T-cell (primary cell): ENCODE measurements at regions not wholly inside any gene's neighbourhood (a gene's known extent, or its start where the extent isn't known, plus 50 kb on each side); places are given as distances from the start of the nearest gene placed in this dataset.

Source experiments
- ATAC-seq, 4 experiments: fragments of 200-7000 bp in 3 of 4; fragments of 150-1000 bp in 1 of 4; cut with Tn5 transposase; replicated peaks in 1 of 4; 1 replicate in 3 of 4; 2 replicates in 1 of 4; pipeline ENCODE4 v1.10.0; 2021; ENCODE audit warnings: moderate library complexity in 3 of 4, mild to moderate bottlenecking in 2 of 4, moderate number of reproducible peaks in 1 of 4
- CTCF ChIA-PET, 2 donors: fragments of 300-600 bp; sonication (Branson Sonifier 250); formaldehyde crosslinking; loops; one replicate each; lab custom pipeline; 2022; ENCODE audit warnings: antibody characterized with exemption in 2 of 2; lab: Charles Lee
- POLR2A ChIA-PET, 2 donors: fragments of 300-600 bp; sonication (Branson Sonifier 250); formaldehyde crosslinking; loops; one replicate each; lab custom pipeline; 2022; ENCODE audit warnings: antibody characterized with exemption in 2 of 2; lab: Charles Lee
- DNase-seq, 35 experiments: peaks; one replicate each; pipeline versions ENCODE4 v3.0.0 to v3.0.0-alpha.2; 2013 to 2023
- H3K27ac ChIP-seq: one replicate; pipeline ENCODE4 v1.5.1; 2013; ENCODE audit warnings: low read length
- H3K27me3 ChIP-seq, 2 experiments: replicated peaks in 1 of 2; 1 replicate in 1 of 2; 2 replicates in 1 of 2; pipeline versions ENCODE4 v1.6.1 to v1.7.0; 2013; ENCODE audit warnings: low read length in 1 of 2, mixed read lengths in 1 of 2; ENCODE audit not compliant: control insufficient read depth in 2 of 2, insufficient read depth in 2 of 2; ENCODE audit errors: extremely low read depth in 1 of 2
- H3K36me3 ChIP-seq, 2 donors: 1 replicate in 1 of 2; 2 replicates in 1 of 2; pipeline versions ENCODE4 v1.6.1 to v1.7.0; 2013; ENCODE audit warnings: low read length in 1 of 2; ENCODE audit not compliant: control insufficient read depth in 2 of 2, insufficient read depth in 1 of 2; ENCODE audit errors: extremely low read depth in 1 of 2
- H3K4me1 ChIP-seq, 2 experiments: 1 replicate in 1 of 2; 2 replicates in 1 of 2; pipeline versions ENCODE4 v1.6.1 to v1.7.0; 2013; ENCODE audit warnings: low read length in 2 of 2, mixed read lengths in 1 of 2; ENCODE audit not compliant: insufficient read depth in 2 of 2, control insufficient read depth in 1 of 2; ENCODE audit errors: extremely low read depth in 1 of 2
- H3K4me3 ChIP-seq, 2 donors: 1 replicate in 1 of 2; 2 replicates in 1 of 2; pipeline versions ENCODE4 v1.5.1 to v1.7.0; 2013; ENCODE audit warnings: mild to moderate bottlenecking in 2 of 2, low read length in 1 of 2, moderate library complexity in 1 of 2; ENCODE audit not compliant: control insufficient read depth in 1 of 2; ENCODE audit errors: extremely low read depth in 1 of 2
- H3K9me3 ChIP-seq: 2 replicates; pipeline ENCODE4 v1.7.0; 2013
- H3K27ac Mint-ChIP-seq, 2 donors: one replicate each; pipeline ENCODE4 v1.8.0; 2020 to 2021; ENCODE audit warnings: mild to moderate bottlenecking in 2 of 2, mixed read lengths in 2 of 2
- H3K27me3 Mint-ChIP-seq, 2 donors: one replicate each; pipeline ENCODE4 v1.8.0; 2021 to 2022; ENCODE audit warnings: mixed read lengths in 2 of 2
- H3K36me3 Mint-ChIP-seq: one replicate; pipeline ENCODE4 v1.8.0; 2021; ENCODE audit warnings: mixed read lengths
- H3K4me1 Mint-ChIP-seq, 3 donors: one replicate each; pipeline ENCODE4 v1.8.0; 2020 to 2022; ENCODE audit warnings: mixed read lengths in 3 of 3, mild to moderate bottlenecking in 1 of 3
- H3K4me3 Mint-ChIP-seq, 3 donors: one replicate each; pipeline ENCODE4 v1.8.0; 2020 to 2022; ENCODE audit warnings: mild to moderate bottlenecking in 3 of 3, mixed read lengths in 3 of 3, moderate library complexity in 3 of 3
- H3K9me3 Mint-ChIP-seq, 3 donors: one replicate each; pipeline ENCODE4 v1.8.0; 2020 to 2022; ENCODE audit warnings: mixed read lengths in 3 of 3
- WGBS: methylation state at CpG from one replicate; pipeline ENCODE4 v1.1.5; 2013; ENCODE audit warnings: missing lambda C conversion rate; ENCODE audit not compliant: insufficient coverage; 5-methylcytosine and 5-hydroxymethylcytosine counted together

GRCh38 chr7:123285076-123285700, 85.4 kb upstream of the SLC13A1 start:
- ATAC-seq (no peak), DNase-seq (no peak)
- Mint-ChIP-seq H3K4me1 (no peaks in the 10 kb centered on the region), H3K27me3 (no peaks in the 10 kb centered on the region), H3K36me3 (no peaks in the 10 kb centered on the region), H3K4me3 (no peak overlapping the region), H3K27ac (no peak overlapping the region), H3K9me3 (peaks cover 0 to 8% (median 6%) of the 10 kb centered on the region in 3 donors)
- ChIA-PET CTCF (no interaction called here), POLR2A (interaction anchor here in 1 of 2 donors (0.5 kb wide), 1 partner anchor 38 kb away, joined by 3 read pairs; no protein-coding TSS in a partner anchor)
- no peaks in the 10 kb centered on the region for H3K4me1 ChIP-seq
- no peak overlapping the region for H3K27ac ChIP-seq
- no peaks in the 10 kb centered on the region for H3K36me3 ChIP-seq
- no peaks in the 10 kb centered on the region for H3K9me3 ChIP-seq
- no peaks in the 10 kb centered on the region for H3K27me3 ChIP-seq
- no peak overlapping the region for H3K4me3 ChIP-seq
- 66% methylated on average over 3 of the region's 7 CpGs for WGBS

- Mint-ChIP-seq H3K9me3 (peaks cover 0 to 8% (median 0%) of the 10 kb centered on the region in 3 donors), H3K27me3 (no peaks in the 10 kb centered on the region), H3K4me3 (no peak overlapping the region), H3K36me3 (no peaks in the 10 kb centered on the region), H3K27ac (no peak overlapping the region), H3K4me1 (no peaks in the 10 kb centered on the region)
- POLR2A ChIA-PET: no interaction called here
- Histone ChIP-seq H3K36me3 (no peaks in the 10 kb centered on the region), H3K9me3 (no peaks in the 10 kb centered on the region), H3K4me1 (no peaks in the 10 kb centered on the region), H3K27me3 (no peaks in the 10 kb centered on the region), H3K27ac (no peak overlapping the region), H3K4me3 (no peak overlapping the region)
- CTCF ChIA-PET: no interaction called here
- no CpG with 5 or more reads among the region's 1 CpG for WGBS
- DNase-seq (no peak), ATAC-seq (no peak)
Observed at GRCh38 chr7:123283373-123283772, 83.6 kb upstream of the SLC13A1 start.

GRCh38 chr7:123282181-123282580, 82.4 kb upstream of the SLC13A1 start:
- Mint-ChIP-seq H3K27ac (no peak overlapping the region), H3K9me3 (peaks cover 0 to 4% (median 4%) of the 10 kb centered on the region in 3 donors), H3K4me3 (no peak overlapping the region), H3K4me1 (no peaks in the 10 kb centered on the region), H3K36me3 (no peaks in the 10 kb centered on the region), H3K27me3 (no peaks in the 10 kb centered on the region)
- Histone ChIP-seq H3K4me1 (no peaks in the 10 kb centered on the region), H3K9me3 (no peaks in the 10 kb centered on the region), H3K4me3 (no peak overlapping the region), H3K36me3 (no peaks in the 10 kb centered on the region), H3K27ac (no peak overlapping the region), H3K27me3 (no peaks in the 10 kb centered on the region)
- CTCF ChIA-PET: no interaction called here
- no peak for DNase-seq
- POLR2A ChIA-PET: no interaction called here
- ATAC-seq: no peak

GRCh38 chr7:123279949-123280348, 80.2 kb upstream of the SLC13A1 start:
- peaks cover 0 to 8% (median 4%) of the 10 kb centered on the region in 3 donors for H3K9me3 Mint-ChIP-seq
- H3K27ac Mint-ChIP-seq: no peak overlapping the region
- no peaks in the 10 kb centered on the region for H3K4me1 Mint-ChIP-seq
- no peak overlapping the region for H3K4me3 ChIP-seq
- ChIA-PET CTCF (no interaction called here), POLR2A (interaction anchor here in 1 of 2 donors (0.6 kb wide), 1 partner anchor 770 kb away, joined by 3 read pairs; no protein-coding TSS in a partner anchor)
- ATAC-seq (no peak), DNase-seq (no peak)
- no peaks in the 10 kb centered on the region for H3K27me3 ChIP-seq
- no peak overlapping the region for H3K4me3 Mint-ChIP-seq
- no peaks in the 10 kb centered on the region for H3K4me1 ChIP-seq
- no peak overlapping the region for H3K27ac ChIP-seq
- no peaks in the 10 kb centered on the region for H3K27me3 Mint-ChIP-seq
- no peaks in the 10 kb centered on the region for H3K36me3 Mint-ChIP-seq
- no peaks in the 10 kb centered on the region for H3K36me3 ChIP-seq
- no peaks in the 10 kb centered on the region for H3K9me3 ChIP-seq

- ChIA-PET POLR2A (no interaction called here), CTCF (no interaction called here)
- Mint-ChIP-seq H3K9me3 (peaks cover 3 to 11% (median 4%) of the 10 kb centered on the region in 3 donors), H3K4me3 (no peak overlapping the region), H3K27me3 (no peaks in the 10 kb centered on the region), H3K27ac (no peak overlapping the region), H3K36me3 (no peaks in the 10 kb centered on the region), H3K4me1 (no peaks in the 10 kb centered on the region)
- Histone ChIP-seq H3K36me3 (no peaks in the 10 kb centered on the region), H3K4me1 (no peaks in the 10 kb centered on the region), H3K27ac (no peak overlapping the region), H3K9me3 (no peaks in the 10 kb centered on the region), H3K4me3 (no peak overlapping the region), H3K27me3 (no peaks in the 10 kb centered on the region)
- no CpG with 5 or more reads among the region's 2 CpGs for WGBS
- ATAC-seq (no peak), DNase-seq (no peak)
Observed at GRCh38 chr7:123275036-123275753, 75.4 kb upstream of the SLC13A1 start.

- Mint-ChIP-seq H3K27ac (no peak overlapping the region), H3K9me3 (peaks cover 4 to 18% (median 9%) of the 10 kb centered on the region in 3 donors), H3K4me1 (no peaks in the 10 kb centered on the region), H3K4me3 (no peak overlapping the region), H3K36me3 (no peaks in the 10 kb centered on the region), H3K27me3 (no peaks in the 10 kb centered on the region)
- POLR2A ChIA-PET: no interaction called here
- no peak for ATAC-seq
- H3K36me3 ChIP-seq: no peaks in the 10 kb centered on the region
- no peaks in the 10 kb centered on the region for H3K4me1 ChIP-seq
- WGBS: 80% methylated on average over 1 of the region's 4 CpGs
- H3K27me3 ChIP-seq: no peaks in the 10 kb centered on the region
- no peaks in the 10 kb centered on the region for H3K9me3 ChIP-seq
- H3K4me3 ChIP-seq: no peak overlapping the region
- DNase-seq: no peak
- H3K27ac ChIP-seq: no peak overlapping the region
- CTCF ChIA-PET: interaction anchor here in 1 of 2 donors (0.6 kb wide), 1 partner anchor 1338 kb away, joined by 3 read pairs; no protein-coding TSS in a partner anchor
Observed at GRCh38 chr7:123273185-123273584, 73.4 kb upstream of the SLC13A1 start.
